ENCODE measurements at regions not wholly inside any gene's neighbourhood (a gene's known extent, or its start where the extent isn't known, plus 50 kb on each side); places are given as distances from the start of the nearest gene placed in this dataset.

DNA sequence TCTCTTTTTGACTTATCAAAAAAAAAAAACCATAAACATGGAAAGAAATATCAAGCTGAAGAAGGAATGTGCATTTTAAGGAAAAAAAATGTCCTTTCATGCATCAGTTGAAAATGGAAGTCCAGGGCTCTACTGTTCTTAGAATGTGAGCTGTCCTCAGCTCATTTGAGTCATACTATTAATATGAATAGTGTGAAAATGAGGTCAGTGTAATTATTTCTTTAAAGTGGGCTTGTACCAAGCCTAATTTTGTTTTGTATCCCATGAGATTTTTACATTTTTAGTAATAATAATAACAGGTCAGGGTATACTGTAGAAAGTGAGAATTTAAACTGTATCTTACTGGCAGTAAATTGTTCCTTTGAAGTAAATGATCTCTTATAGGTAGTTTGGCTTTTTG lies 148.5 kb downstream of the NAA11 start:
- TF ChIP-seq, protein P1, sequence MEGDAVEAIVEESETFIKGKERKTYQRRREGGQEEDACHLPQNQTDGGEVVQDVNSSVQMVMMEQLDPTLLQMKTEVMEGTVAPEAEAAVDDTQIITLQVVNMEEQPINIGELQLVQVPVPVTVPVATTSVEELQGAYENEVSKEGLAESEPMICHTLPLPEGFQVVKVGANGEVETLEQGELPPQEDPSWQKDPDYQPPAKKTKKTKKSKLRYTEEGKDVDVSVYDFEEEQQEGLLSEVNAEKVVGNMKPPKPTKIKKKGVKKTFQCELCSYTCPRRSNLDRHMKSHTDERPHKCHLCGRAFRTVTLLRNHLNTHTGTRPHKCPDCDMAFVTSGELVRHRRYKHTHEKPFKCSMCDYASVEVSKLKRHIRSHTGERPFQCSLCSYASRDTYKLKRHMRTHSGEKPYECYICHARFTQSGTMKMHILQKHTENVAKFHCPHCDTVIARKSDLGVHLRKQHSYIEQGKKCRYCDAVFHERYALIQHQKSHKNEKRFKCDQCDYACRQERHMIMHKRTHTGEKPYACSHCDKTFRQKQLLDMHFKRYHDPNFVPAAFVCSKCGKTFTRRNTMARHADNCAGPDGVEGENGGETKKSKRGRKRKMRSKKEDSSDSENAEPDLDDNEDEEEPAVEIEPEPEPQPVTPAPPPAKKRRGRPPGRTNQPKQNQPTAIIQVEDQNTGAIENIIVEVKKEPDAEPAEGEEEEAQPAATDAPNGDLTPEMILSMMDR (IDR thresholded peaks at IDR 0.05): no peak
- H3K27ac Mint-ChIP-seq: no peak overlapping the region
- intact Hi-C loops (cut with DNase I, micrococcal nuclease): no loop called here
- Histone ChIP-seq H3K36me3 (ENCODE audit: insufficient read depth, low read length) (no peaks in the 10 kb centered on the region), H3K27ac (ENCODE audit: low read depth in 1 of 2, low read length in 2 of 2) (no peak overlapping the region), H3K27me3 (ENCODE audit: control insufficient read depth in 1 of 2, insufficient read depth in 2 of 2, low read length in 2 of 2) (no peaks in the 10 kb centered on the region), H3K4me3 (ENCODE audit: low read length) (no peak overlapping the region), H3K4me1 (ENCODE audit: insufficient read depth, low read length) (no peaks in the 10 kb centered on the region), H3K9me3 (ENCODE audit: control insufficient read depth in 1 of 2, insufficient read depth in 1 of 2, low read length in 2 of 2) (no peaks in the 10 kb centered on the region)
- H3K27me3 Mint-ChIP-seq: no peaks in the 10 kb centered on the region
- H3K9me3 Mint-ChIP-seq: peaks cover 2% of the 10 kb centered on the region
- ChIA-PET POLR2A (no interaction called here), CTCF (no interaction called here)
- H3K4me3 Mint-ChIP-seq: no peak overlapping the region
- H3K36me3 Mint-ChIP-seq (ENCODE audit: low read depth): no peaks in the 10 kb centered on the region
- DNase-seq (no peak), ATAC-seq (ENCODE audit: poor library complexity) (no peak)
- H3K4me1 Mint-ChIP-seq (ENCODE audit: low read depth): no peaks in the 10 kb centered on the region

GRCh38 chr4:79176351-79176750 lies 149.5 kb downstream of the NAA11 start:
- TF ChIP-seq, protein P1 (IDR thresholded peaks at IDR 0.05): no peak
- Mint-ChIP-seq H3K36me3 (ENCODE audit: low read depth) (no peaks in the 10 kb centered on the region), H3K27ac (no peak overlapping the region), H3K4me3 (no peak overlapping the region), H3K27me3 (no peaks in the 10 kb centered on the region), H3K9me3 (peaks cover 2% of the 10 kb centered on the region), H3K4me1 (ENCODE audit: low read depth) (no peaks in the 10 kb centered on the region)
- Histone ChIP-seq H3K4me1 (ENCODE audit: insufficient read depth, low read length) (no peaks in the 10 kb centered on the region), H3K36me3 (ENCODE audit: insufficient read depth, low read length) (no peaks in the 10 kb centered on the region), H3K4me3 (ENCODE audit: low read length) (no peak overlapping the region), H3K27me3 (ENCODE audit: control insufficient read depth in 1 of 2, insufficient read depth in 2 of 2, low read length in 2 of 2) (no peaks in the 10 kb centered on the region), H3K9me3 (ENCODE audit: control insufficient read depth in 1 of 2, insufficient read depth in 1 of 2, low read length in 2 of 2) (no peaks in the 10 kb centered on the region), H3K27ac (ENCODE audit: low read depth in 1 of 2, low read length in 2 of 2) (no peak overlapping the region)
- POLR2A ChIA-PET: no interaction called here
- intact Hi-C loops (cut with DNase I, micrococcal nuclease): no loop called here
- DNase-seq (no peak), ATAC-seq (ENCODE audit: poor library complexity) (no peak)
- CTCF ChIA-PET: no interaction called here

- Histone ChIP-seq H3K4me1 (ENCODE audit: insufficient read depth, low read length) (no peaks in the 10 kb centered on the region), H3K36me3 (ENCODE audit: insufficient read depth, low read length) (no peaks in the 10 kb centered on the region), H3K27ac (ENCODE audit: low read depth in 1 of 2, low read length in 2 of 2) (no peak overlapping the region), H3K9me3 (ENCODE audit: control insufficient read depth in 1 of 2, insufficient read depth in 1 of 2, low read length in 2 of 2) (no peaks in the 10 kb centered on the region), H3K4me3 (ENCODE audit: low read length) (no peak overlapping the region), H3K27me3 (ENCODE audit: control insufficient read depth in 1 of 2, insufficient read depth in 2 of 2, low read length in 2 of 2) (no peaks in the 10 kb centered on the region)
- TF ChIP-seq, protein P1 (IDR thresholded peaks at IDR 0.05): no peak
- no peak for DNase-seq
- ChIA-PET CTCF (no interaction called here), POLR2A (no interaction called here)
- Mint-ChIP-seq H3K4me3 (no peak overlapping the region), H3K9me3 (peaks cover 2% of the 10 kb centered on the region), H3K4me1 (ENCODE audit: low read depth) (no peaks in the 10 kb centered on the region), H3K27me3 (no peaks in the 10 kb centered on the region), H3K36me3 (ENCODE audit: low read depth) (no peaks in the 10 kb centered on the region), H3K27ac (no peak overlapping the region)
- intact Hi-C loops (cut with DNase I, micrococcal nuclease): no loop called here
- ATAC-seq (ENCODE audit: poor library complexity): no peak
These were observed 150.1 kb downstream of the NAA11 start for GRCh38 chr4:79175716-79176115.
